ENCODE measurements at regions not wholly inside any gene's neighbourhood (a gene's known extent, or its start where the extent isn't known, plus 50 kb on each side); places are given as distances from the start of the nearest gene placed in this dataset.

GRCh38 chr4:148812101-148812500, 369.9 kb upstream of the NR3C2 start:
- no peak for TF ChIP-seq CTCF (IDR thresholded peaks at IDR 0.05; ENCODE audit: insufficient read depth, low read length, poor library complexity, severe bottlenecking)
- no peak for TF ChIP-seq EZH2phosphoT487 (conservative IDR thresholded peaks at IDR 0.05; ENCODE audit: low read length)
